Adrenal gland (tissue), 9 donors: ENCODE measurements at regions not wholly inside any gene's neighbourhood (a gene's known extent, or its start where the extent isn't known, plus 50 kb on each side); places are given as distances from the start of the nearest gene placed in this dataset.
"Not testable (repeated sequence)": the region's sequence is repeated elsewhere in the genome, so short reads cannot be mapped to it uniquely, and the experiment has no call there.

Experiments used
- DNase-seq, 7 donors: peaks; one replicate each; pipeline ENCODE4 v3.0.0-alpha.2; 2019 to 2020
- H3K27ac ChIP-seq, 5 donors: fragments of 200-600 bp; sonication (generic) in 4 of 5; 1 replicate in 3 of 5; 2 replicates in 2 of 5; pipeline versions ENCODE4 v1.5.1 to v1.8.0; 2016 to 2020; ENCODE audit warnings: mild to moderate bottlenecking in 1 of 5
- H3K27me3 ChIP-seq: fragments of 200-600 bp; 2 replicates; pipeline ENCODE4 v1.8.0; 2021
- H3K36me3 ChIP-seq, 2 donors: fragments of 200-600 bp; replicated peaks in 1 of 2; 1 replicate in 1 of 2; 2 replicates in 1 of 2; pipeline versions ENCODE4 v1.5.1 to v1.8.0; 2018 to 2022
- H3K4me1 ChIP-seq, 2 donors: fragments of 200-600 bp; replicated peaks in 1 of 2; 1 replicate in 1 of 2; 2 replicates in 1 of 2; pipeline versions ENCODE4 v1.5.1 to v1.8.0; 2018 to 2021
- H3K4me3 ChIP-seq, 4 donors: fragments of 200-600 bp; sonication (generic) in 3 of 4; one replicate each; pipeline ENCODE4 v1.5.1; 2016 to 2018
- H3K9me3 ChIP-seq, 3 donors: fragments of 200-600 bp; sonication (generic) in 1 of 3; replicated peaks in 1 of 3; 1 replicate in 2 of 3; 2 replicates in 1 of 3; pipeline versions ENCODE4 v1.5.1 to v1.8.0; 2016 to 2021
- POLR2A ChIP-seq, 2 donors: fragments of 450-650 bp; IDR thresholded peaks; one replicate each; pipeline ENCODE4 v1.6.1; 2017; ENCODE audit warnings: antibody characterized with exemption in 2 of 2, mild to moderate bottlenecking in 2 of 2, moderate library complexity in 1 of 2
- WGBS, 4 donors: extraction: QIAGEN DNeasy Blood & Tissue Kit in 2 of 4; methylation state at CpG; one replicate each; pipeline versions ENCODE4 v1.1.5 to v1.1.7; 2013 to 2017; 5-methylcytosine and 5-hydroxymethylcytosine counted together
- intact Hi-C, 2 donors: fragments of 100-400 bp; cut with DNase I; formaldehyde crosslinking; loops; one replicate each; pipeline versions ENCODE4 v1.14.1 to v1.15.0; 2022 to 2023
- TF ChIP-seq, protein P1 (sequence below), 6 experiments: fragments of 450-650 bp in 4 of 6; fragments of 200-600 bp in 2 of 6; sonication (generic) in 1 of 6; IDR thresholded peaks; 1 replicate in 5 of 6; 2 replicates in 1 of 6; pipeline versions ENCODE4 v1.5.1 to v1.8.0; 2016 to 2021; ENCODE audit warnings: antibody characterized with exemption in 6 of 6, mild to moderate bottlenecking in 2 of 6, moderate library complexity in 1 of 6
- donor health status: healthy with polysubstance abuse.
- donor health status: Bipolar disorder and iron deficiency.
- donor health status: DM: yes; HTN: yes; CAD: no.
- donor health status: DM: no; HTN: no; CAD: no.
- donor health status: DM: no; HTN: no; CAD: no.

DNA sequence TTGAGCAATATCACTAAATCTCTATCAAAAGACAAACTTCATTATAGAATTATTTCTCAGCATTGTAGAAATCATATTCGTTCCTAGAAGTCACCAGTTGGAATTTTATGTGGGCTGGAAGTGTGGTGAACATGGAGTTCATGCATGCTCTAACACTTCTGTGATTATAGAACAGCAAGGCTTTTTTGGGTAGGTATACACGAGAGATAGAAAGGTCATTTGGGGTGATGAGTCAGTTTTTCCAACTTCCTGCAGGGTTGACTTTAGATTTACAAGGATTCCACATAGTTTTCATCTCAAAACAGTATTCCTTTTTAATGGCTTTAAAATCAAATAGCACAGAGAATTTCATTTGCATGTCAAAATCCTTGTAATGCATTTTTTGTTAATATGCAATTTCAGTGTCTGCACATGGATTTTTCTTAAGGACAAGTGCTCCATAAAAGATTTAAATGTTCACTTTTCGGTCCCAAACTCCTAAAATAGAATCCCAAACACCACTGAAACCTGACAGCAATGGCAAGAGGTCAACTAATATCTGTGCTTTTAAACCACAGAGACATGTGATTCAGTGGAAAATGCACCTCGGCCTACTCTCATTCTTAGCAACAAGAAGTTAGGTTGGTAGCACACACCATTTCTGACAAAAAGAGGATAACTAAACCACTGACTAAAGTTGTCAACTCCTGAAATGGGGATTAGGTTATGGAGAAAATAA lies 211.0 kb downstream of the MOXD1 start:
- TF ChIP-seq, protein P1, sequence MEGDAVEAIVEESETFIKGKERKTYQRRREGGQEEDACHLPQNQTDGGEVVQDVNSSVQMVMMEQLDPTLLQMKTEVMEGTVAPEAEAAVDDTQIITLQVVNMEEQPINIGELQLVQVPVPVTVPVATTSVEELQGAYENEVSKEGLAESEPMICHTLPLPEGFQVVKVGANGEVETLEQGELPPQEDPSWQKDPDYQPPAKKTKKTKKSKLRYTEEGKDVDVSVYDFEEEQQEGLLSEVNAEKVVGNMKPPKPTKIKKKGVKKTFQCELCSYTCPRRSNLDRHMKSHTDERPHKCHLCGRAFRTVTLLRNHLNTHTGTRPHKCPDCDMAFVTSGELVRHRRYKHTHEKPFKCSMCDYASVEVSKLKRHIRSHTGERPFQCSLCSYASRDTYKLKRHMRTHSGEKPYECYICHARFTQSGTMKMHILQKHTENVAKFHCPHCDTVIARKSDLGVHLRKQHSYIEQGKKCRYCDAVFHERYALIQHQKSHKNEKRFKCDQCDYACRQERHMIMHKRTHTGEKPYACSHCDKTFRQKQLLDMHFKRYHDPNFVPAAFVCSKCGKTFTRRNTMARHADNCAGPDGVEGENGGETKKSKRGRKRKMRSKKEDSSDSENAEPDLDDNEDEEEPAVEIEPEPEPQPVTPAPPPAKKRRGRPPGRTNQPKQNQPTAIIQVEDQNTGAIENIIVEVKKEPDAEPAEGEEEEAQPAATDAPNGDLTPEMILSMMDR (IDR thresholded peaks at IDR 0.05): no peak
- no peak for TF ChIP-seq POLR2A (IDR thresholded peaks at IDR 0.05)
- Histone ChIP-seq H3K4me1 (no peaks in the 10 kb centered on the region), H3K9me3 (no peaks in the 10 kb centered on the region), H3K4me3 (no peak overlapping the region), H3K36me3 (no peaks in the 10 kb centered on the region), H3K27me3 (no peaks in the 10 kb centered on the region), H3K27ac (no peak overlapping the region)
- WGBS, 4 donors: 45 to 57% (median 54%) methylated on average over 4 of the region's 4 CpGs
- intact Hi-C loops: no loop called here
- DNase-seq: no peak

DNA sequence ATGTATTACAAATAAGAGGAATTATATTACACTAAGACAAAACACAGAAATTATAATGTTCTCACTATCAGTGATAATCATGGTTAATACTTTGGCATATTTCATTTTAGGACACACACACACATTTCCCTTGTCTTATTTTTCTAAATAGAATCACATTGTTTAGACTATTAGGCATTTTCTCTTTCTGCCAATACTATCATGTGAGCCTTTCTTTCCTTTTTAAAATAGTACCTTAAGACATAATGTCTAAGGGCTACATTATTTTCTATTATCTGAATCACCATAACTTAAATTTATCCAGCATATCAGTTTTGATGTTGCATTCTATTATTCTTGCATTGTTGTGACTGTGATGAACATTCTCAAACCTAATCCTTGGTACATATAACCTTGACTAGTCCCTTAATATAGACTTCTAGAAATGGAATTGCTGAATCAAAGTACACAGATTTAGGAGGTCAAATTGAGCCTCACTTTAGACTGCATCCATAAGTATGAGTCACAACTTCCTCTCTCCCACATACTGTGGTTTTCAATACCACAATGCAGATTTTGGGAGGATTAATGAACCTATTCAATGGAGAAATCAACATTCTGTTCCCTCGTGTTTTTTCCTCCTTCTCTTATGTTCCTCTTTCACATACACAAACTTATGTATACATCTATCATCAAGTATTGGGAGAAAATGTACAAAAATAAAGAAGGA lies 212.6 kb downstream of the MOXD1 start:
- Histone ChIP-seq H3K27me3 (no peaks in the 10 kb centered on the region), H3K4me3 (no peak overlapping the region), H3K4me1 (no peaks in the 10 kb centered on the region), H3K27ac (no peak overlapping the region), H3K36me3 (no peaks in the 10 kb centered on the region), H3K9me3 (no peaks in the 10 kb centered on the region)
- 37 to 62% (median 52%) methylated on average over 1 of the region's 1 CpG for WGBS, 4 donors
- TF ChIP-seq POLR2A (IDR thresholded peaks at IDR 0.05): no peak
- TF ChIP-seq, protein P1 (IDR thresholded peaks at IDR 0.05): no peak
- no peak for DNase-seq
- intact Hi-C loops: no loop called here

DNA sequence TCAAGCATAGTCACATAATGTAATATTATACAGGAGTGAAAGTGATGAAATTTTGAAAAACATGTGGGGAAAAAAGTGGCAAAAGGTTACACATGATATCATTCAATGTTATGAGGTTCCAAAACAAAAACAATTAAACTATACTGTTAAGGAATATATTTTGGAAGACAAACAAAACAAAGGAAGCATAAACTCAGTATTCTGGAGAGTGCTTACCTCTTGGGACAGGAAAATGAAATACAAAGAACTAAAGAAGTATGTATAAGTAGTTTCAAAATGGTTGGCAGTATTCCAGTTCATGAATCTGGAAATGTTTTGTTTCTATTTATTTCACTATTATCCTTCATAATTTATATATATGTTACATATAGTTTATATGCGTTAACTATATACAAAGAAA lies 213.5 kb downstream of the MOXD1 start:
- Histone ChIP-seq H3K36me3 (no peaks in the 10 kb centered on the region), H3K4me1 (no peaks in the 10 kb centered on the region), H3K4me3 (no peak overlapping the region), H3K27me3 (no peaks in the 10 kb centered on the region), H3K9me3 (no peaks in the 10 kb centered on the region), H3K27ac (no peak overlapping the region)
- DNase-seq: no peak
- 81 to 86% (median 84%) methylated on average over 1 of the region's 1 CpG for WGBS, 4 donors
- TF ChIP-seq POLR2A (IDR thresholded peaks at IDR 0.05): no peak
- TF ChIP-seq, protein P1 (IDR thresholded peaks at IDR 0.05): no peak
- intact Hi-C loops: no loop called here

- H3K4me3 ChIP-seq, H3K36me3 ChIP-seq, H3K9me3 ChIP-seq, H3K4me1 ChIP-seq, H3K27me3 ChIP-seq, intact Hi-C loops, DNase-seq, H3K27ac ChIP-seq: not testable (repeated sequence)
- WGBS, 4 donors: 39 to 56% (median 52%) methylated on average over 1 of the region's 1 CpG
These were observed 216.3 kb downstream of the MOXD1 start for GRCh38 chr6:132184966-132185365.
